ENCODE measurements at regions not wholly inside any gene's neighbourhood (a gene's known extent, or its start where the extent isn't known, plus 50 kb on each side); places are given as distances from the start of the nearest gene placed in this dataset.

DNA sequence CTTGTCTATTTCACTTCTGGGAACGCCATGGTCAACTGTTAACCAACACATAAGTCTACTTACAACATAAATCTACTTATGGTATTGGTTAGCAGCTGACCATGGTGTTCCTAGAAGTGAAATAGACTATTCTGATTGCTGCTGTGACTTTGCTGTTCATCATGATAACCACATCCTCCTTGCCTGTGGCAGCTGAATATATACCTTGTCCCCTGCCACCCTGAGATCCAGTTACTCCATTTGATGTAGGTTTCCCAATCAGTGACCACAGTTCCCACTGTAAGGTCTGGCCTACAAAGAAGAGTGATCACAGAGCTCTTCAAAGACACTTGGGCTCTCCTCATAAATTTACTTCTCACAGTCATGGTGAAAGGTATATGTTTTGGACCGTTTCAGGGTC lies 66.8 kb upstream of the ALDH1A3 start:
- no peak for DNase-seq (ENCODE audit: low spot score)

DNA sequence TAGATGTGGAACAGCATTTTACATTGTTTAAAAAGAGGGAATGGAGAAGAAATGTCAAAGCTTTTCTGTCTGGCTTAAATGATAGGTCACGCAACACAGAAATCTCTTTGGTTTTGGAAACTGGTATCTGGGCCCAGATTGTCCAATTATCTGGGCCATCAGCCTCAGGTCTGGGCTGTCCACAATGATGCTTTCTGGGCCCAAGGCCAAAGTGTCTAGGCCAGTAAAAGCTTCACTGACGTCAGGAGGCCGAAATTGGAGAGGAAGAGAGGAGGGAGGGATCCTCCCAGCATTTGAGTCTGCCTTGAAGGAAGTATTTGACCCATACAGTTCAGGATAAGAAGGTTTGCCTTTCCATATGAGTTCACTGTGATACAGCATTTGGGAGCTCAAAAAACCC lies 60.7 kb upstream of the ALDH1A3 start:
- DNase-seq (ENCODE audit: low spot score), result no peak

DNA sequence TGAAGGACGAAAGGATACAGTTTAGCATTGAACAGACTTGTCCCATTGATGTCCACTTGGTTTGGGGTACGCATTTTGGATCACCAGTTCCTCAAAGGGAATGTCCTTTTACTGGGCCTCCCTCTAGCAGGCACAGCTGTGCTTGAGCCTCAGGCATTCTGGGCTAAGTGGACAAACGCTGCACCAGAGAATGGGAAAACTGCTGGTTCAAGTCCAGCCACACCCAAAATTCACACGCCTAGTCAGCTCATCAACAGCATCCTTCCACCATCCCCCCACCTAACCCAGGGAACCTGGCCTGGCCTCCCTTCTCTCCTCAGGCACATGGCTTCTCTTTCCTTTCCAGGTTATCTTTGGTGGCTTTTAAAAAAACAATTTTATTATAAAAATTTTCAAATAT lies 59.1 kb upstream of the ALDH1A3 start:
- no peak for DNase-seq (ENCODE audit: low spot score)

DNA sequence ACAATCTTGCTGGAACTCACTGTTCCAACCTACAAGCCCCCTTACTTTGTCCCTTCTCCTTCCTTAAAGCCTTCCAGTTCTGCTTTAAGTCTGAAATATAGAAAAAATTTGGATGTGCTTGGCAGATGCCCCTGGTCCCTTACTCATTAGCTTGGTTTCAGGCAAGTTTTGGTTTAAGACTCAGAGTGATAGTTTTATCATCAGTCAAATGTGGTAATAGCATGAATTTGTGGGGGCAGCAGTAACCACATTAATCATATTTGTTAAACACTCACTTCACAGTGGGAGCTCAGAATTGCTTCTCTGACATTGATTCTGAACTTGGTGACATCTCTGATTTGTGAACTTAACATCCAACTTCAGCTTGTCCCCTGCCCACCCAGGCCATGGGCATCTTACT lies 58.3 kb upstream of the ALDH1A3 start:
- DNase-seq (ENCODE audit: low spot score), result no peak

DNA sequence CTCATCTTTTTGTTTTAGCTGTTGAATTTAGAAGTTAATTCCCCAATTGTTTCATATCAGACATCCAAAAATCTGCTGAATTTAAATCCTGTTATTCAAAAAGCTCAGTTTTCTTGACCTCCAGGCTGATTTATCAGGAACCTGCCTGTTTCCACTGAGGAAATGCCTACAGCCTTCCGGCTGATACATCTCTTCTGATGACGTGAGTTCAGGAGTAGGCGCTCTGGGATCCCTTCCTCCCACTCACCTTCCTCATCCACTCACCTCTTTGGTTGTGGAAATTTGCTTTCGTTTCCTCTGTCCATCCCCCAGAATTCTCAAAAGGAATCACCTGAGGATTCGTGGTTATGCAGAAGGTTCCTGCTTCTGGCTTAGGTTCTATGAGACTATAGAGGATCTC lies 55.4 kb upstream of the ALDH1A3 start:
- DNase-seq (ENCODE audit: low spot score), result no peak

DNA sequence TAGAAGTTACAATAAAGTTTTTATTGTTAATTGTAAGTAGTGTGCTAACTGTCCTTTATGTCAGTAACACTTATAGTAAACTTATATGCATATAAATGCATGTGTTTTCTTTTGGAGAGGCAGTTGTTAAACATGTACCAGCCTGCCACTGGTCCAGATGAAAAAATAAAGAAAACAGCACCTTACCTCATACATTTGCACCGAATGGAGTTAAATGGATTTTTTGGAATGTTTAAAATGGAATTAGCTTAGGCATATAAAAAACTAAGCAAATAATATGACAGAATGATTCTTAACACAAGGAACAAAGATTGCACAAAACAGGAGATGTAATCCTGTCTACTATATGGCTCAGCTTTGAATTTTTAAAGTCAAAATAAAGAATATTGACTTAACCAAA lies 50.2 kb upstream of the ALDH1A3 start:
- DNase-seq (ENCODE audit: low spot score), result no peak
